OCI-LY7 (cell line): ENCODE measurements at regions not wholly inside any gene's neighbourhood (a gene's known extent, or its start where the extent isn't known, plus 50 kb on each side); places are given as distances from the start of the nearest gene placed in this dataset.

Source experiments
- BruUV-seq: library from RNA; stranded (reverse); fragments of 400-500 nt; replicated peaks from 2 replicates; lab custom pipeline; 2021; lab: Mats Ljungman, UMichigan
- CTCF ChIA-PET: fragments of 300-600 bp; sonication (Branson Sonifier 250); formaldehyde crosslinking; loops from one replicate; lab custom pipeline; 2022; ENCODE audit warnings: antibody characterized with exemption; ENCODE audit not compliant: unreplicated experiment; lab: Charles Lee
- POLR2A ChIA-PET: fragments of 300-600 bp; sonication (Branson Sonifier 250); formaldehyde crosslinking; loops from one replicate; lab custom pipeline; 2022; ENCODE audit warnings: antibody characterized with exemption; lab: Charles Lee
- DNase-seq: peaks from one replicate; pipeline ENCODE4 v3.0.0-alpha.2; 2015; ENCODE audit warnings: low spot score
- H2AFZ ChIP-seq: fragments of 200-600 bp; sonication (generic), shearing (Covaris generic); 2 replicates; pipeline ENCODE4 v1.6.1; 2014; ENCODE audit warnings: mild to moderate bottlenecking, antibody characterized with exemption, low read length, moderate library complexity
- H3K27ac ChIP-seq: fragments of 200-600 bp; sonication (generic); 2 replicates; pipeline ENCODE4 v1.5.1; 2014; ENCODE audit warnings: mixed run types, low read depth, mild to moderate bottlenecking, moderate library complexity, low read length, inconsistent platforms; ENCODE audit not compliant: poor library complexity, severe bottlenecking
- H3K36me3 ChIP-seq: fragments of 200-600 bp; sonication (generic); 2 replicates; pipeline ENCODE4 v1.6.1; 2014; ENCODE audit warnings: mild to moderate bottlenecking, antibody characterized with exemption, low read length, moderate library complexity, mixed read lengths; ENCODE audit not compliant: insufficient read depth
- H3K4me1 ChIP-seq: fragments of 200-600 bp; sonication (generic); 2 replicates; pipeline ENCODE4 v1.5.1; 2014; ENCODE audit warnings: mild to moderate bottlenecking, low read length; ENCODE audit not compliant: insufficient read depth, poor library complexity, severe bottlenecking
- H3K4me2 ChIP-seq: fragments of 200-600 bp; sonication (generic); 2 replicates; pipeline ENCODE4 v1.6.1; 2014; ENCODE audit warnings: mild to moderate bottlenecking, low read length
- H3K4me3 ChIP-seq: fragments of 200-600 bp; sonication (generic); 2 replicates; pipeline ENCODE4 v1.5.1; 2014; ENCODE audit warnings: mild to moderate bottlenecking, low read depth, low read length; ENCODE audit not compliant: poor library complexity, severe bottlenecking
- H3K79me2 ChIP-seq: fragments of 200-600 bp; sonication (generic); 2 replicates; pipeline ENCODE4 v1.6.1; 2016; ENCODE audit warnings: low read depth, mild to moderate bottlenecking, low read length, moderate library complexity, mixed read lengths; ENCODE audit not compliant: insufficient read depth
- H3K9me2 ChIP-seq: fragments of 200-600 bp; sonication (generic); 2 replicates; pipeline ENCODE4 v1.6.1; 2016; ENCODE audit warnings: mild to moderate bottlenecking, low read length, mixed read lengths; ENCODE audit not compliant: insufficient read depth
- H3K9me3 ChIP-seq: fragments of 200-600 bp; sonication (generic); 2 replicates; pipeline ENCODE4 v1.6.1; 2014; ENCODE audit warnings: mild to moderate bottlenecking, mixed run types, low read length, mixed read lengths
- H4K20me1 ChIP-seq: fragments of 200-600 bp; sonication (generic); 2 replicates; pipeline ENCODE4 v1.6.1; 2014; ENCODE audit warnings: mild to moderate bottlenecking, antibody characterized with exemption, low read length, moderate library complexity, mixed read lengths; ENCODE audit not compliant: insufficient read depth
- CTCF ChIP-seq: fragments of 200-600 bp; sonication (generic); conservative IDR thresholded peaks from 2 replicates; pipeline ENCODE4 v1.5.1; 2014; ENCODE audit warnings: mild to moderate bottlenecking, antibody characterized with exemption, low read length, moderate library complexity, mixed read lengths
- EZH2phosphoT487 ChIP-seq: fragments of 200-600 bp; sonication (generic); IDR thresholded peaks from 2 replicates; pipeline ENCODE4 v1.6.1; 2018; ENCODE audit warnings: low read depth, borderline replicate concordance, mild to moderate bottlenecking, mixed run types, antibody characterized with exemption, low read length, moderate library complexity, mixed read lengths
- intact Hi-C: fragments of 100-400 bp; cut with micrococcal nuclease; formaldehyde crosslinking; loops from one replicate; pipeline ENCODE4 v1.10.0; 2022; ENCODE audit not compliant: unreplicated experiment

DNA sequence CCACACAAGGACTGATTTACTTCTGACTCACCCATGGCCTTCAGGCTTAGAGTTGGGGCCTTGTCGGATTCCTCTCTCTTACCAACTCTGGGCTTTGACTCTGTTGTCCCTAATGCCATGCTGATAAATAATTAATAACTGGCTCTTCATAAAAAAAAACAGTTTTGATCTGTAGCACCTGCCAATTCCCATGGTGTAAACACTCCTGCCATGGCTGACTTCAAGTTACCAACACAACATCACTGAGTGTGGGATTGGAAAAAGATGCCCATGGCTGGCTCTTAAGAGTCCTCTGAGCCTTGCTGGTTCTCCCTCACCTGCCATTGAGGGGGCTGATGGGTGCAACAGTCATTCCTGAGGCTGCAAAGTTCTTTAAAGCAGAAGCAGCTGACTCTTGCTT, 104.8 kb downstream of the KIF26A start:
- H3K36me3 ChIP-seq: no peaks in the 10 kb centered on the region
- no peak overlapping the region for H3K4me3 ChIP-seq
- H3K79me2 ChIP-seq: no peaks in the 10 kb centered on the region
- CTCF ChIA-PET: no interaction called here
- H3K9me2 ChIP-seq: no peaks in the 10 kb centered on the region
- peaks cover 29% of the 10 kb centered on the region for H3K4me1 ChIP-seq
- POLR2A ChIA-PET: no interaction called here
- no peak overlapping the region for H3K4me2 ChIP-seq
- H4K20me1 ChIP-seq: no peaks in the 10 kb centered on the region
- no peak for TF ChIP-seq EZH2phosphoT487
- TF ChIP-seq CTCF: no peak
- H2AFZ ChIP-seq: no peak overlapping the region
- no TSS peak for BruUV-seq
- intact Hi-C loops: no loop called here
- no peak for DNase-seq
- no peak overlapping the region for H3K27ac ChIP-seq
- H3K9me3 ChIP-seq: no peaks in the 10 kb centered on the region

- H3K79me2 ChIP-seq: no peaks in the 10 kb centered on the region
- TF ChIP-seq CTCF (no peak), EZH2phosphoT487 (no peak)
- DNase-seq: no peak
These were observed 106.0 kb downstream of the KIF26A start for GRCh38 chr14:104244221-104245011.

DNA sequence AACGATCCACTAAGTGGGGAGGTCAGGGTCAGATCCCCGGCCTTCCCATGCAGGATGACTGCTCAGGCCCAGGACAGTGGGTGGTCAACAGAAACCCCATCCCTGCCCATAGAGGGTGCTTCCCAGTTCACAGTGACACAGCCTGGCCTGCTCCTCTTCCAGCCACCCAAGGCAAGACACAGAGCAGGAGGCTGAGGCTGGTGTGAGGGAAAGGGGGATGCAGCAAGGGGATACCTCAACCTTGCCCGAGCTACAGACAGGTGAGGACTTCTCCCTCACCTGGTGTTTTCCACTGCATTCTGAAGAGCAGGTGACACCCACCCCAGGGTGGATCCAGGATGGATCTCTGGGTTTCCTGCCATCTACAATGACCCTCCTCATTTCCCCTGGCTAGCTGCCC, 106.7 kb downstream of the KIF26A start:
- POLR2A ChIA-PET: no interaction called here
- Histone ChIP-seq H3K4me3 (no peak overlapping the region), H3K4me1 (peaks cover 18% of the 10 kb centered on the region), H4K20me1 (no peaks in the 10 kb centered on the region), H3K27ac (no peak overlapping the region), H2AFZ (no peak overlapping the region), H3K9me2 (no peaks in the 10 kb centered on the region), H3K36me3 (no peaks in the 10 kb centered on the region), H3K9me3 (no peaks in the 10 kb centered on the region), H3K79me2 (no peaks in the 10 kb centered on the region), H3K4me2 (no peak overlapping the region)
- intact Hi-C loops: no loop called here
- CTCF ChIA-PET: no interaction called here
- no peak for DNase-seq
- no TSS peak for BruUV-seq
- TF ChIP-seq EZH2phosphoT487 (no peak), CTCF (no peak)

More at GRCh38 chr14:104244221-104245011, 106.0 kb downstream of the KIF26A start:
- ChIA-PET CTCF (no interaction called here), POLR2A (no interaction called here)
- Histone ChIP-seq H3K36me3 (no peaks in the 10 kb centered on the region), H2AFZ (no peak overlapping the region), H3K9me3 (no peaks in the 10 kb centered on the region), H3K4me1 (peaks cover 25% of the 10 kb centered on the region), H3K4me2 (no peak overlapping the region), H3K9me2 (no peaks in the 10 kb centered on the region), H3K27ac (no peak overlapping the region), H3K4me3 (no peak overlapping the region), H4K20me1 (no peaks in the 10 kb centered on the region)
- BruUV-seq: no TSS peak
- intact Hi-C loops: no loop called here
